ENCODE measurements at regions not wholly inside any gene's neighbourhood (a gene's known extent, or its start where the extent isn't known, plus 50 kb on each side); places are given as distances from the start of the nearest gene placed in this dataset.
"Not testable (repeated sequence)": the region's sequence is repeated elsewhere in the genome, so short reads cannot be mapped to it uniquely, and the experiment has no call there.

GRCh38 chr21:15966651-15967050 is 236.9 kb downstream of the USP25 start:
- no peak overlapping the region for H3K4me3 ChIP-seq (ENCODE audit: low read depth, low read length)
- no peak for TF ChIP-seq CTCF (IDR thresholded peaks at IDR 0.05; ENCODE audit: borderline replicate concordance, insufficient read depth, low read depth, low read length)

- no peak for TF ChIP-seq CTCF (IDR thresholded peaks at IDR 0.05; ENCODE audit: borderline replicate concordance, insufficient read depth, low read depth, low read length)
- no peak overlapping the region for H3K4me3 ChIP-seq (ENCODE audit: low read depth, low read length)
Measured at GRCh38 chr21:15967661-15968060, 237.9 kb downstream of the USP25 start.

- TF ChIP-seq CTCF (IDR thresholded peaks at IDR 0.05; ENCODE audit: borderline replicate concordance, insufficient read depth, low read depth, low read length), result no peak
- no peak overlapping the region for H3K4me3 ChIP-seq (ENCODE audit: low read depth, low read length)
Measured at GRCh38 chr21:15968776-15969310, 239.1 kb downstream of the USP25 start.

GRCh38 chr21:15976807-15977206 is 247.0 kb downstream of the USP25 start:
- H3K4me3 ChIP-seq (ENCODE audit: low read depth, low read length), result no peak overlapping the region
- no peak for TF ChIP-seq CTCF (IDR thresholded peaks at IDR 0.05; ENCODE audit: borderline replicate concordance, insufficient read depth, low read depth, low read length)

GRCh38 chr21:15978215-15978738 is 248.5 kb downstream of the USP25 start:
- H3K4me3 ChIP-seq (ENCODE audit: low read depth, low read length), result no peak overlapping the region
- TF ChIP-seq CTCF (IDR thresholded peaks at IDR 0.05; ENCODE audit: borderline replicate concordance, insufficient read depth, low read depth, low read length), result no peak

GRCh38 chr21:15979493-15979892 is 249.7 kb downstream of the USP25 start:
- H3K4me3 ChIP-seq (ENCODE audit: low read depth, low read length), result not testable (repeated sequence)

GRCh38 chr21:15986277-15986676 is 256.5 kb downstream of the USP25 start:
- no peak overlapping the region for H3K4me3 ChIP-seq (ENCODE audit: low read depth, low read length)
- no peak for TF ChIP-seq CTCF (IDR thresholded peaks at IDR 0.05; ENCODE audit: borderline replicate concordance, insufficient read depth, low read depth, low read length)

- H3K4me3 ChIP-seq (ENCODE audit: low read depth, low read length), result no peak overlapping the region
- no peak for TF ChIP-seq CTCF (IDR thresholded peaks at IDR 0.05; ENCODE audit: borderline replicate concordance, insufficient read depth, low read depth, low read length)
Measured at GRCh38 chr21:15992171-15992570, 262.4 kb downstream of the USP25 start.
